ENCODE measurements at regions not wholly inside any gene's neighbourhood (a gene's known extent, or its start where the extent isn't known, plus 50 kb on each side); places are given as distances from the start of the nearest gene placed in this dataset.

- DNase-seq, result no peak
These were observed 777.6 kb upstream of the FANCL start for GRCh38 chr2:59018737-59019136.

GRCh38 chr2:59015027-59015426 lies 773.9 kb upstream of the FANCL start:
- Histone ChIP-seq H3K4me1 (ENCODE audit: control insufficient read depth, insufficient read depth, low read length) (no peaks in the 10 kb centered on the region), H3K9me3 (ENCODE audit: control insufficient read depth, low read length) (no peaks in the 10 kb centered on the region), H3K27ac (ENCODE audit: low read depth, low read length) (no peak overlapping the region), H3K9ac (ENCODE audit: extremely low read depth, low read length, poor library complexity, severe bottlenecking) (no peak overlapping the region), H3K4me3 (ENCODE audit: low read length) (no peak overlapping the region), H3K36me3 (ENCODE audit: control insufficient read depth, insufficient read depth, low read length) (no peaks in the 10 kb centered on the region), H3K27me3 (ENCODE audit: control insufficient read depth, insufficient read depth, low read length, poor library complexity, severe bottlenecking) (no peaks in the 10 kb centered on the region)
- no peaks in the 10 kb centered on the region for H3K36me3 Mint-ChIP-seq (ENCODE audit: low read depth)
- H3K4me3 Mint-ChIP-seq, result no peak overlapping the region
- no peak for DNase-seq
- H3K4me1 Mint-ChIP-seq, result peaks cover 4% of the 10 kb centered on the region
- WGBS, 2 experiments (ENCODE audit: insufficient coverage in 1 of 2, insufficient read length in 1 of 2), result 94 to 96% methylated on average over 5 to 6 of the region's 6 CpGs
- TF ChIP-seq CTCF (conservative IDR thresholded peaks at IDR 0.05), result no peak
- no peaks in the 10 kb centered on the region for H3K27me3 Mint-ChIP-seq (ENCODE audit: insufficient read depth)
- H3K27ac Mint-ChIP-seq, result no peak overlapping the region
- no peaks in the 10 kb centered on the region for H3K9me3 Mint-ChIP-seq

More at GRCh38 chr2:59018737-59019136, 777.6 kb upstream of the FANCL start:
- no peaks in the 10 kb centered on the region for H3K9me3 ChIP-seq (ENCODE audit: control insufficient read depth, low read length)
- H3K27ac ChIP-seq (ENCODE audit: low read depth, low read length), result no peak overlapping the region
- 96% methylated on average over 3 of the region's 3 CpGs; no CpG with 5 or more reads in 1 of the 2 experiments for WGBS, 2 experiments (ENCODE audit: insufficient coverage in 1 of 2, insufficient read length in 1 of 2)
- no peaks in the 10 kb centered on the region for H3K36me3 ChIP-seq (ENCODE audit: control insufficient read depth, insufficient read depth, low read length)
- H3K36me3 Mint-ChIP-seq (ENCODE audit: low read depth), result no peaks in the 10 kb centered on the region
- no peaks in the 10 kb centered on the region for H3K9me3 Mint-ChIP-seq
- H3K27me3 ChIP-seq (ENCODE audit: control insufficient read depth, insufficient read depth, low read length, poor library complexity, severe bottlenecking), result no peaks in the 10 kb centered on the region
- no peak overlapping the region for H3K27ac Mint-ChIP-seq
- H3K9ac ChIP-seq (ENCODE audit: extremely low read depth, low read length, poor library complexity, severe bottlenecking), result no peak overlapping the region
- H3K4me1 ChIP-seq (ENCODE audit: control insufficient read depth, insufficient read depth, low read length), result no peaks in the 10 kb centered on the region
- TF ChIP-seq CTCF (conservative IDR thresholded peaks at IDR 0.05), result no peak
- no peaks in the 10 kb centered on the region for H3K4me1 Mint-ChIP-seq
- no peaks in the 10 kb centered on the region for H3K27me3 Mint-ChIP-seq (ENCODE audit: insufficient read depth)
- no peak overlapping the region for H3K4me3 ChIP-seq (ENCODE audit: low read length)
- H3K4me3 Mint-ChIP-seq, result no peak overlapping the region

DNA sequence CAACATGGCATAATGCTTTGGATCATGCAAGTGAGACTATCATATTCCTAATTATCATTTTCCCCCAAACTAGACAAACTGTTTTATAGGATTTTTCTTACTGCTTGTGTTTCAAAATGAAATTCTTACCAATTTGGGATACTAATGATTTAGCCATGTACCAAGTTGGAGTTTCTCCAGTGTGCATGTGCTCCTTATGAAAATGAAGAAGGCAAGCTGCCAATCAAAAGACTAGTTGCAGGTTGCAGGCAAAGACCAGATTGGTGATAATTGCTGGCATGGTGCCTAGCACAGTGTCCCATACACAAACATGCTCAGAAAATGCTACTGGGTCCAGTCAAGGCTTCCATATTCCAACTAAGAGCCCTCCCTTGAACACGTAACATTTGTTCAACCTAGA lies 771.8 kb upstream of the FANCL start:
- Mint-ChIP-seq H3K4me3 (no peak overlapping the region), H3K9me3 (no peaks in the 10 kb centered on the region)
- 86 to 96% methylated on average over 1 of the region's 1 CpG for WGBS, 2 experiments (ENCODE audit: insufficient coverage in 1 of 2, insufficient read length in 1 of 2)

More for the DNA sequence above, 771.8 kb upstream of the FANCL start:
- Histone ChIP-seq H3K27ac (ENCODE audit: low read depth, low read length) (no peak overlapping the region), H3K27me3 (ENCODE audit: control insufficient read depth, insufficient read depth, low read length, poor library complexity, severe bottlenecking) (no peaks in the 10 kb centered on the region), H3K4me1 (ENCODE audit: control insufficient read depth, insufficient read depth, low read length) (no peaks in the 10 kb centered on the region), H3K9me3 (ENCODE audit: control insufficient read depth, low read length) (no peaks in the 10 kb centered on the region), H3K4me3 (ENCODE audit: low read length) (no peak overlapping the region), H3K9ac (ENCODE audit: extremely low read depth, low read length, poor library complexity, severe bottlenecking) (no peak overlapping the region), H3K36me3 (ENCODE audit: control insufficient read depth, insufficient read depth, low read length) (no peaks in the 10 kb centered on the region)
- Mint-ChIP-seq H3K27ac (no peak overlapping the region), H3K36me3 (ENCODE audit: low read depth) (no peaks in the 10 kb centered on the region), H3K27me3 (ENCODE audit: insufficient read depth) (no peaks in the 10 kb centered on the region), H3K4me1 (peaks cover 4% of the 10 kb centered on the region)
- no peak for TF ChIP-seq CTCF (conservative IDR thresholded peaks at IDR 0.05)
- DNase-seq, result no peak

All from endodermal cell (in vitro differentiated cells).